K562 (cell line): ENCODE measurements at regions not wholly inside any gene's neighbourhood (a gene's known extent, or its start where the extent isn't known, plus 50 kb on each side); places are given as distances from the start of the nearest gene placed in this dataset.

ENCODE experiments used
- ATAC-seq: fragments of 200-7000 bp; cut with Tn5 transposase; 3 replicates; pipeline ENCODE4 v1.9.1; 2020; ENCODE audit warnings: moderate library complexity
- BruUV-seq: library from RNA; stranded (reverse); fragments of 400-500 nt; replicated peaks from 2 replicates; lab custom pipeline; 2021; lab: Mats Ljungman, UMichigan
- CTCF ChIA-PET: fragments of 300-600 bp; formaldehyde crosslinking; extraction: SDS; loops from one replicate; lab custom pipeline; 2021; ENCODE audit warnings: low intra/inter-chr PET ratio; lab: Yijun Ruan, JAX
- POLR2A ChIA-PET: fragments of 300-600, 350-650 bp; sonication (Branson Sonifier 250); formaldehyde crosslinking; extraction: SDS; loops from one replicate; lab custom pipeline; 2021; ENCODE audit warnings: antibody characterized with exemption, inconsistent platforms; lab: Yijun Ruan, JAX
- DNase-seq, 4 experiments: peaks; one replicate each; pipeline versions ENCODE4 v3.0.0 to v3.0.0-alpha.2; 2011 to 2018; ENCODE audit warnings: low spot score in 3 of 4, mixed read lengths in 3 of 4; ENCODE audit errors: extremely low read depth in 1 of 4
- FAIRE-seq: peaks from 2 replicates; lab custom pipeline; 2011; peaks lifted over from hg19 to GRCh38; lab: Jason Lieb, UNC
- H2AFZ ChIP-seq: 2 replicates; pipeline ENCODE4 v1.6.0; 2011; ENCODE audit warnings: low read depth, low read length, control low read depth, inconsistent platforms
- H3K27ac ChIP-seq: fragments of 200-600 bp; 3 replicates; pipeline ENCODE4 v1.8.0; 2011; ENCODE audit warnings: low read depth, mild to moderate bottlenecking, control low read depth, inconsistent platforms, low read length, moderate library complexity, mixed read lengths; ENCODE audit errors: extremely low read depth
- H3K27me3 ChIP-seq, 2 experiments: fragments of 300-600 bp in 1 of 2; 2 replicates in 1 of 2; 3 replicates in 1 of 2; pipeline versions ENCODE4 v1.6.0 to v1.8.0; 2011; ENCODE audit warnings: inconsistent platforms in 2 of 2, low read length in 2 of 2, mild to moderate bottlenecking in 1 of 2, mixed read lengths in 1 of 2, moderate library complexity in 1 of 2; ENCODE audit not compliant: control insufficient read depth in 2 of 2, insufficient read depth in 2 of 2
- H3K36me3 ChIP-seq: fragments of 300-600 bp; 3 replicates; pipeline ENCODE4 v1.8.0; 2011; ENCODE audit warnings: mild to moderate bottlenecking, low read length, inconsistent platforms; ENCODE audit not compliant: control insufficient read depth, insufficient read depth
- H3K4me1 ChIP-seq, 2 experiments: fragments of 200-600 bp in 1 of 2; replicated peaks in 1 of 2; 2 replicates in 1 of 2; 3 replicates in 1 of 2; pipeline versions ENCODE4 v1.5.1 to v1.8.0; 2011; ENCODE audit warnings: inconsistent platforms in 2 of 2, low read length in 2 of 2, mild to moderate bottlenecking in 1 of 2, mixed read lengths in 1 of 2, moderate library complexity in 1 of 2; ENCODE audit not compliant: control insufficient read depth in 2 of 2, insufficient read depth in 2 of 2
- H3K4me2 ChIP-seq: 2 replicates; pipeline ENCODE4 v1.6.1; 2011; ENCODE audit warnings: low read length, control low read depth, inconsistent platforms, mixed read lengths; ENCODE audit not compliant: insufficient read depth
- H3K4me3 ChIP-seq: fragments of 200-600 bp; sonication (generic), shearing (Covaris generic); 2 replicates; pipeline ENCODE4 v1.5.1; 2016; ENCODE audit warnings: control low read depth, inconsistent platforms
- H3K79me2 ChIP-seq: fragments of 200-600 bp; 3 replicates; pipeline ENCODE4 v1.8.0; 2011; ENCODE audit warnings: low read length, inconsistent platforms; ENCODE audit not compliant: control insufficient read depth, insufficient read depth
- H3K9ac ChIP-seq, 2 experiments: 2 replicates each; pipeline versions ENCODE4 v1.6.0 to v1.6.1; 2011; ENCODE audit warnings: low read depth in 2 of 2, low read length in 2 of 2, control low read depth in 1 of 2, inconsistent platforms in 1 of 2, mild to moderate bottlenecking in 1 of 2, mixed read lengths in 1 of 2; ENCODE audit not compliant: insufficient read depth in 1 of 2
- H3K9me1 ChIP-seq: one replicate; pipeline ENCODE4 v1.6.0; 2011; ENCODE audit warnings: inconsistent platforms, mild to moderate bottlenecking, low read length, moderate library complexity; ENCODE audit not compliant: control insufficient read depth, insufficient read depth
- H3K9me3 ChIP-seq: replicated peaks from 2 replicates; pipeline ENCODE4 v1.5.1; 2011; ENCODE audit warnings: low read depth, low read length, inconsistent platforms; ENCODE audit not compliant: control insufficient read depth, insufficient read depth
- H4K20me1 ChIP-seq: replicated peaks from 2 replicates; pipeline ENCODE4 v1.6.1; 2011; ENCODE audit warnings: low read length, inconsistent platforms, mixed read lengths; ENCODE audit not compliant: control insufficient read depth, insufficient read depth
- BRCA1 ChIP-seq, 2 experiments: fragments of 450-650 bp in 1 of 2; sonication (generic) in 1 of 2; formaldehyde crosslinking in 1 of 2; IDR thresholded peaks; 2 replicates each; pipeline versions ENCODE4 v1.5.0 to v1.6.1; 2017 to 2020; ENCODE audit warnings: mild to moderate bottlenecking in 1 of 2, missing genetic modification reagents in 1 of 2
- CBX5 ChIP-seq: IDR thresholded peaks from 2 replicates; pipeline ENCODE4 v1.6.1; 2014; ENCODE audit warnings: low read depth, borderline replicate concordance
- CREB1 ChIP-seq, 2 experiments: sonication (generic) in 1 of 2; formaldehyde crosslinking in 1 of 2; IDR thresholded peaks; 2 replicates each; pipeline versions ENCODE4 v1.6.1 to v1.8.0; 2012 to 2022; ENCODE audit warnings: inconsistent platforms in 1 of 2, mild to moderate bottlenecking in 1 of 2, missing genetic modification reagents in 1 of 2, moderate library complexity in 1 of 2
- MAZ ChIP-seq, 2 experiments: fragments of 450-650 bp in 1 of 2; sonication (generic) in 1 of 2; formaldehyde crosslinking; IDR thresholded peaks in 1 of 2; conservative IDR thresholded peaks in 1 of 2; 2 replicates each; pipeline versions ENCODE4 v1.4.0 to v1.5.0; 2020; ENCODE audit warnings: mild to moderate bottlenecking in 1 of 2, missing genetic modification reagents in 1 of 2
- NBN ChIP-seq: fragments of 450-650 bp; IDR thresholded peaks from 2 replicates; pipeline ENCODE4 v1.6.1; 2016; ENCODE audit warnings: low read depth, mild to moderate bottlenecking
- PCBP1 ChIP-seq: fragments of 200-400 bp; formaldehyde crosslinking; IDR thresholded peaks from 2 replicates; pipeline ENCODE4 v1.6.1; 2018; ENCODE audit warnings: mild to moderate bottlenecking, low read depth, low read length; ENCODE audit not compliant: poor library complexity, severe bottlenecking
- PML ChIP-seq: IDR thresholded peaks from 2 replicates; pipeline ENCODE4 v1.6.1; 2012; ENCODE audit warnings: low read length, inconsistent platforms
- POLR3G ChIP-seq: IDR thresholded peaks from 2 replicates; pipeline ENCODE4 v1.6.1; 2011; ENCODE audit not compliant: insufficient read length, insufficient replicate concordance; ENCODE audit errors: extremely low read depth
- SP2 ChIP-seq: IDR thresholded peaks from 2 replicates; pipeline ENCODE4 v1.6.1; 2011; ENCODE audit warnings: mild to moderate bottlenecking, low read depth, low read length, moderate library complexity; ENCODE audit not compliant: poor library complexity, severe bottlenecking; ENCODE audit errors: extremely low read depth
- ZBED1 ChIP-seq: IDR thresholded peaks from 2 replicates; pipeline ENCODE4 v1.6.1; 2014
- ZC3H4 ChIP-seq: sonication (generic); formaldehyde crosslinking; IDR thresholded peaks from 2 replicates; pipeline ENCODE4 v1.9.0; 2021; ENCODE audit warnings: missing genetic modification reagents, borderline replicate concordance
- ZNF212 ChIP-seq: fragments of 450-650 bp; formaldehyde crosslinking; IDR thresholded peaks from 2 replicates; pipeline ENCODE4 v1.4.0; 2020; ENCODE audit warnings: mild to moderate bottlenecking
- ZNF239 ChIP-seq: fragments of 250-450 bp; sonication (Bioruptor Pico); IDR thresholded peaks from 2 replicates; pipeline ENCODE4 v1.4.0; 2020; ENCODE audit warnings: mild to moderate bottlenecking
- ZNF316 ChIP-seq: fragments of 450-650 bp; IDR thresholded peaks from 2 replicates; pipeline ENCODE4 v1.6.1; 2016
- ZNF436 ChIP-seq: fragments of 250-450, 450-650 bp; sonication (Bioruptor Pico); formaldehyde crosslinking; IDR thresholded peaks from 2 replicates; pipeline ENCODE4 v1.7.0; 2020; ENCODE audit warnings: mild to moderate bottlenecking
- ZNF507 ChIP-seq: conservative IDR thresholded peaks from 2 replicates; pipeline ENCODE4 v1.6.1; 2017; ENCODE audit warnings: missing genetic modification characterization, missing compliant biosample characterization
- WGBS: fragments of 100-300 bp; shearing (Covaris generic); methylation state at CpG from one replicate; pipeline ENCODE4 v1.1.6; 2016; ENCODE audit warnings: low coverage, mixed read lengths; ENCODE audit not compliant: insufficient coverage; ENCODE audit errors: missing lambda C conversion rate; 5-methylcytosine and 5-hydroxymethylcytosine counted together
- in situ Hi-C: fragments of 300-500 bp; cut with MboI; formaldehyde crosslinking; loops from 4 replicates; pipeline ENCODE4 v1.15.0; 2018; ENCODE audit warnings: inconsistent platforms, mixed read lengths
- intact Hi-C: fragments of 100-400 bp; cut with micrococcal nuclease; formaldehyde crosslinking; loops from 2 replicates; pipeline ENCODE4 v1.14.2; 2022

DNA sequence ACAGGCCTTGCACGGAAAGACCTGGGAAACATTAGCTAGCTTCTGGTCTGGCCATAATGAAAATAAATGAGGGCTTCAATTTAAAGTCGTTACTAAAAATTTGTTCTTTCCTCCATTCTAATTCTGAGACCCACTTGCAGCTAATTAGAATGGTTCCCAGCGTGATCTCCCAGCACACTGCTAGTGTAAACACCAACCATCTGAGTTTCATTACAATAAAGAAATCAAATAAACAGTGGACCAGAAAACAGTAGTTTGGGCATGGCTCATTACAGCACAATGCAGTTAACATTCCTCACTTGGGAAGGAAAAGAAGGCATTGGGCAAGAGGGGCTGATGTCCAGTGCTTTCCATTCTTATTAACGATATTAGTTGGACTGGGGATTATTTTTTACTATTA is 410.9 kb upstream of the SOX9 start:
- no peaks in the 10 kb centered on the region for H3K79me2 ChIP-seq
- H3K4me1 ChIP-seq, result no peaks in the 10 kb centered on the region
- H3K9me3 ChIP-seq, result no peaks in the 10 kb centered on the region
- H3K4me2 ChIP-seq, result no peak overlapping the region
- H3K4me3 ChIP-seq, result no peak overlapping the region
- no peak for ATAC-seq
- H3K9ac ChIP-seq, result no peak overlapping the region
- no peak for TF ChIP-seq ZC3H4
- no peak for TF ChIP-seq MAZ (CRISPR knock-in tag; conservative IDR thresholded peaks at IDR 0.05 in 1 of 2, IDR thresholded peaks at IDR 0.05 in 1 of 2)
- TF ChIP-seq PCBP1, result no peak
- TF ChIP-seq BRCA1 (IDR thresholded peaks at IDR 0.05), result no peak
- no peak for TF ChIP-seq BRCA1 (CRISPR knock-in tag; IDR thresholded peaks at IDR 0.05)
- TF ChIP-seq ZBED1, result no peak
- TF ChIP-seq ZNF239 (CRISPR knock-in tag), result no peak
- TF ChIP-seq ZNF436, result no peak
- TF ChIP-seq ZNF316, result no peak
- TF ChIP-seq POLR3G, result no peak
- no peak for TF ChIP-seq CBX5
- TF ChIP-seq SP2, result no peak
- no peak for TF ChIP-seq NBN
- TF ChIP-seq ZNF507 (tag), result no peak
- no peak for TF ChIP-seq PML
- TF ChIP-seq ZNF212 (CRISPR knock-in tag), result no peak
- TF ChIP-seq CREB1 (IDR thresholded peaks at IDR 0.05), result no peak
- no peak for TF ChIP-seq CREB1 (CRISPR knock-in tag; IDR thresholded peaks at IDR 0.05)
- TF ChIP-seq, all 486 proteins: peak for 0
- intact Hi-C loops, result no loop called here
- WGBS, result 0% methylated on average over 4 of the region's 4 CpGs
- no peak for FAIRE-seq
- Histone ChIP-seq H3K27ac (no peak overlapping the region), H3K27me3 (no peaks in the 10 kb centered on the region), H3K9me1 (no peaks in the 10 kb centered on the region), H2AFZ (no peak overlapping the region), H3K36me3 (no peaks in the 10 kb centered on the region), H4K20me1 (no peaks in the 10 kb centered on the region)
- no peak for DNase-seq
- ChIA-PET CTCF (no interaction called here), POLR2A (no interaction called here)
- no TSS peak for BruUV-seq
- in situ Hi-C loops, result no loop called here
